Thyroid gland (tissue), 4 donors: ENCODE measurements at regions not wholly inside any gene's neighbourhood (a gene's known extent, or its start where the extent isn't known, plus 50 kb on each side); places are given as distances from the start of the nearest gene placed in this dataset.
A peak's percentile ranks its signal among the peaks of the same experiment; 100 is the strongest.

Source experiments
- DNase-seq, 2 donors: peaks; one replicate each; pipeline ENCODE4 v3.0.0-alpha.2; 2019
- H3K27ac ChIP-seq, 3 donors: fragments of 200-600 bp; sonication (generic); 1 replicate in 2 of 3; 2 replicates in 1 of 3; pipeline ENCODE4 v1.5.1; 2016 to 2019; ENCODE audit warnings: mild to moderate bottlenecking in 1 of 3, moderate library complexity in 1 of 3
- H3K27me3 ChIP-seq: fragments of 200-600 bp; sonication (generic); one replicate; pipeline ENCODE4 v1.5.1; 2019
- H3K36me3 ChIP-seq, 2 donors: fragments of 200-600 bp; sonication (generic); one replicate each; pipeline ENCODE4 v1.5.1; 2016 to 2019
- H3K4me1 ChIP-seq, 2 donors: fragments of 200-600 bp; sonication (generic); one replicate each; pipeline ENCODE4 v1.5.1; 2017 to 2019
- H3K4me3 ChIP-seq, 3 donors: fragments of 200-600 bp; sonication (generic); replicated peaks in 1 of 3; 1 replicate in 2 of 3; 2 replicates in 1 of 3; pipeline ENCODE4 v1.5.1; 2016; ENCODE audit warnings: mild to moderate bottlenecking in 1 of 3
- H3K9me3 ChIP-seq: fragments of 200-600 bp; sonication (generic); one replicate; pipeline ENCODE4 v1.5.1; 2017
- POLR2A ChIP-seq, 2 donors: fragments of 450-650 bp; IDR thresholded peaks; one replicate each; pipeline ENCODE4 v1.6.1; 2017; ENCODE audit warnings: antibody characterized with exemption in 2 of 2, mild to moderate bottlenecking in 2 of 2, moderate library complexity in 1 of 2
- WGBS, 2 donors: methylation state at CpG; one replicate each; pipeline ENCODE4 v1.1.5; 2017; 5-methylcytosine and 5-hydroxymethylcytosine counted together
- intact Hi-C: fragments of 100-400 bp; cut with DNase I; formaldehyde crosslinking; loops from one replicate; pipeline ENCODE4 v1.15.1; 2023
- TF ChIP-seq, protein P1 (sequence below), 6 experiments: fragments of 200-600 bp in 3 of 6; fragments of 450-650 bp in 3 of 6; sonication (generic) in 3 of 6; IDR thresholded peaks; one replicate each; pipeline ENCODE4 v1.5.1; 2016 to 2019; ENCODE audit warnings: antibody characterized with exemption in 6 of 6, mild to moderate bottlenecking in 2 of 6, inconsistent platforms in 1 of 6, moderate library complexity in 1 of 6

DNA sequence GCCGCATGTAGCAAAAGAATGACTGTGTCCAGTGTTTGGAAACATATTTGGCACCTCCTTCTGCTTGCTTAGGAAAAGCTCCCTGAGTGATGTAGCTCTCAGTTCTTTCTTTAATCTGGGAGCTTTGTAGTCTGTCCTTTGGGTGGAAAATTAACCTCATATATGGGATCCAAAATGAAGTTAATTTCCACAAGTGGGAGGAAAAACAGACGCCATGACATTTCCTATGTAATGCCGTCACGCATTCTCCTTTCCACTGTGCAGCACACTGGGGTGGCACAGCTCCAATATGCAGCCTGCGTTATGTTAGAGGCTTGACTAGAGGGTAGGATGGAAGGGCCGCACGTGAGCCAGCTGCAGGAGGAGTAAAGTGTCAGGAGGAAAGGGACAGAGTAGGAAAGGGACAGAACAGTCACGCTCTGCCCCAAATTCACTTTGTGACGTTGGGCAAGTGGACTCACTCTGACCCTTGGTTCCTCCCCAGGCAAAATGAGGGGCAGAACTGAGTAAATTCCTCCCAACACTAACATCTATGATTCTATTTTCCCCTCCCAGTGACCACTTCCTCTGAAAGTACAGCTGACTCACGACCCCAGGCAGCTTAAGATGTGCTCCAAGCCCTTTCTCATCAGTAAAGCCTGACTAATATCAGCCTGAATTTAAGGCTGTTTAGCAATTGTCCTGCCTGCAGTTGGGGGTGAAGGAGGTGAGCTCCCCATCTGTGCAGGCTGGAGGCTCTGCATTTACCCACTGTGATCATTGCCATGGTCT lies 176.5 kb upstream of the PFN2 start:
- Histone ChIP-seq H3K36me3 (no peaks in the 10 kb centered on the region), H3K9me3 (no peaks in the 10 kb centered on the region), H3K4me3 (no peak overlapping the region), H3K27ac (peak overlapping the region; percentile 87 to 92 (median 89)), H3K27me3 (no peaks in the 10 kb centered on the region), H3K4me1 (peaks cover 54 to 58% of the 10 kb centered on the region in 2 donors)
- intact Hi-C loops: no loop called here
- DNase-seq: peak; percentile 39 to 49
- peak in 1 of 2 donors; percentile 24 for TF ChIP-seq POLR2A (IDR thresholded peaks at IDR 0.05)
- TF ChIP-seq, protein P1, sequence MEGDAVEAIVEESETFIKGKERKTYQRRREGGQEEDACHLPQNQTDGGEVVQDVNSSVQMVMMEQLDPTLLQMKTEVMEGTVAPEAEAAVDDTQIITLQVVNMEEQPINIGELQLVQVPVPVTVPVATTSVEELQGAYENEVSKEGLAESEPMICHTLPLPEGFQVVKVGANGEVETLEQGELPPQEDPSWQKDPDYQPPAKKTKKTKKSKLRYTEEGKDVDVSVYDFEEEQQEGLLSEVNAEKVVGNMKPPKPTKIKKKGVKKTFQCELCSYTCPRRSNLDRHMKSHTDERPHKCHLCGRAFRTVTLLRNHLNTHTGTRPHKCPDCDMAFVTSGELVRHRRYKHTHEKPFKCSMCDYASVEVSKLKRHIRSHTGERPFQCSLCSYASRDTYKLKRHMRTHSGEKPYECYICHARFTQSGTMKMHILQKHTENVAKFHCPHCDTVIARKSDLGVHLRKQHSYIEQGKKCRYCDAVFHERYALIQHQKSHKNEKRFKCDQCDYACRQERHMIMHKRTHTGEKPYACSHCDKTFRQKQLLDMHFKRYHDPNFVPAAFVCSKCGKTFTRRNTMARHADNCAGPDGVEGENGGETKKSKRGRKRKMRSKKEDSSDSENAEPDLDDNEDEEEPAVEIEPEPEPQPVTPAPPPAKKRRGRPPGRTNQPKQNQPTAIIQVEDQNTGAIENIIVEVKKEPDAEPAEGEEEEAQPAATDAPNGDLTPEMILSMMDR (IDR thresholded peaks at IDR 0.05): no peak
- WGBS, 2 donors: 45 to 52% methylated on average over 10 of the region's 10 CpGs

DNA sequence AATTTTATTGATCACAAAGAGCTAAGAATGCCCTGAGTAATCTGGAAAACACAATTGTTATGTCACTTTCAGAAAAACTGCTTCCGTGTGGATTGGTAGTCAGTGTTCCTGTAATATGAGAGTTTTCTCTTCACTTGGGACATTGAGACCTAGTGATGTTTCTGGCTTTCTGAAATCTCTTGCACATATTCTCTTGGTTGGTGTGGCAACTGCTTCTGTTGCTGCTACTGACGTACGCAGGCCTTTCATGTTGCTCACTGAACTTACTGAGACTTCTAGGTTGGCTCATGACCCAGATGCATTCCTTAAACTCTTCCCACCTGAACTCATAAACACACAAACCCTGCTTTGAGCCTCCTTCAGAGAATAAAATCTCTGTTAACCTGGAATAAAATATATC lies 175.0 kb upstream of the PFN2 start:
- Histone ChIP-seq H3K27me3 (no peaks in the 10 kb centered on the region), H3K27ac (peak overlapping the region; percentile 87 to 92 (median 89)), H3K9me3 (no peaks in the 10 kb centered on the region), H3K4me1 (peaks cover 46 to 52% of the 10 kb centered on the region in 2 donors), H3K36me3 (no peaks in the 10 kb centered on the region), H3K4me3 (no peak overlapping the region)
- WGBS, 2 donors: 46 to 47% methylated on average over 3 of the region's 3 CpGs
- TF ChIP-seq POLR2A (IDR thresholded peaks at IDR 0.05): peak in 1 of 2 donors; percentile 27
- TF ChIP-seq, protein P1 (IDR thresholded peaks at IDR 0.05): no peak
- intact Hi-C loops: no loop called here
- DNase-seq: peak; percentile 67 to 76

DNA sequence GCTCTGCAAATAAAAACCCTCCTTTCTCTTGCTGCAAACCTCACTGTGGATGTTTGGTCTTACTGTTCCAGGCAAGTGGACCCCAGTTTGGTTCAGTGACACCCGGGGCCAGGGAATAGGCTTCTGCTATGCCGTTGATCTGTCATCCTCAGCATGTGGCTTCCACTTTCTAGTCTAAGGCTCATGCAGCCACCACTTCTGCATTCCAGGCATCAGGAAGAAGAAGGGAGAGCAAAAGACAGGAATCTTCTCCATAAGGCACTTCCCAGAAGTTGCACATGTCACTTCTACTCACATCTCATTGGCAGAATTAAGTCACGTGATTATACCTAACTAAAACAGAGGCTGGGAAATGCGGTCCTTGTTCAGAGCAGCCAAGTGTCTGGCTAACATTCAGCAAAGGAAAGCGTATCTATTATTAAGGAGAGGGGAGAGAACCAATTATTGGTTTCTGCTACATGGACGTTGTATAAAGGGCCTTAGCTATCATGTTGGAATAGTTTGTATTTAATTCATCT lies 173.6 kb upstream of the PFN2 start:
- WGBS, 2 donors: 90 to 91% methylated on average over 6 of the region's 6 CpGs

DNA sequence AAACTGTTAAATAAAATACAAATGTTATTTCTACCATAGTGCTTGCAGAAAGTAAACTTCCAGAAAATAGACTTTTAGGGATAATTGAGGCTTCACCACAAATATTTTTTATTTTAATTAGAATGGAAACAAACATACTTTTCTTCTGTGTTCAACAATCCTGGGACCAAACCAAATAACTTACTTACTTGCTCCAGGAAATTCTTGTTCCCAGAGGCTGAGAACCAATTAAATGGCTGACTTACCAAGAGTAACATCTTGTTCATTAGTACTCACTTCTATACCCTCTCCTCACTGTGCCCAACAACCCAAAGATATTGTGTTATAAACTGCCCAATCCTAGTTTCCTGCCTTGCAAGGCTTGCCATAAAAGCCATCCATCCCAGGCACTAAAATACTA lies 172.2 kb upstream of the PFN2 start:
- intact Hi-C loops: no loop called here
- no peak for DNase-seq
- Histone ChIP-seq H3K4me3 (no peak overlapping the region), H3K27me3 (no peaks in the 10 kb centered on the region), H3K27ac (no peak overlapping the region), H3K36me3 (no peaks in the 10 kb centered on the region), H3K4me1 (peaks cover 24 to 28% of the 10 kb centered on the region in 2 donors), H3K9me3 (no peaks in the 10 kb centered on the region)
- TF ChIP-seq, protein P1 (IDR thresholded peaks at IDR 0.05): no peak
- no peak for TF ChIP-seq POLR2A (IDR thresholded peaks at IDR 0.05)

More for the DNA sequence above, 173.6 kb upstream of the PFN2 start:
- Histone ChIP-seq H3K4me1 (peaks cover 38 to 41% of the 10 kb centered on the region in 2 donors), H3K27me3 (no peaks in the 10 kb centered on the region), H3K4me3 (no peak overlapping the region), H3K36me3 (no peaks in the 10 kb centered on the region), H3K27ac (peak overlapping the region in 1 of 3 donors; percentile 87), H3K9me3 (no peaks in the 10 kb centered on the region)
- intact Hi-C loops: no loop called here
- DNase-seq: no peak
- no peak for TF ChIP-seq POLR2A (IDR thresholded peaks at IDR 0.05)
- TF ChIP-seq, protein P1 (IDR thresholded peaks at IDR 0.05): no peak

DNA sequence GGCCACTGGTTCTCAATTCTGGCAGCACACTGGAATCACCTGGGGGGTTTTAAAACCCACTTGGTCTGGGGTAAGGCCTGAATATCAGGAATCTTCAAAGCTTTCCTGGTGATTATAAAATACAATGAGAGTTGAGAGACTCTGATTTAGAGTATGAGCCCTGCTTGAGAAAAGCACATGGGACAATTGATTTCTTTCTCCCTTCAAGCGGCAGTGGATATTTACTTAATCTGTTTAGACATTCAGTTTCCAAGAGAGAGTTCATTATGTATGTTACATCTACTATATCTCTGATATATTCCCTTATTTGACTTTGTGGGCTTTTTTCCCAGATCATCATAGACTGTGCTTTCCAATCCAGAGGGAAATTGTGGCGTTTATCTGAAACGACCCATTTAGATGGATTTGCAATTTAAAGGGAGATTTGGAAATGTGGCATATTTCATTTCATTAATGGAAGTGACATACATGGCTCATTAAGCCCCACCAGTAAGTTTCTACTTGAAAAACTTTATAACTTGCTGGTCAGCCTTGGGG lies 171.2 kb upstream of the PFN2 start:
- DNase-seq: no peak
- Histone ChIP-seq H3K4me3 (no peak overlapping the region), H3K9me3 (no peaks in the 10 kb centered on the region), H3K27me3 (no peaks in the 10 kb centered on the region), H3K27ac (no peak overlapping the region), H3K36me3 (no peaks in the 10 kb centered on the region), H3K4me1 (peaks cover 14 to 17% of the 10 kb centered on the region in 2 donors)
- WGBS, 2 donors: 80 to 90% methylated on average over 3 of the region's 3 CpGs
- intact Hi-C loops: no loop called here
- TF ChIP-seq, protein P1 (IDR thresholded peaks at IDR 0.05): no peak
- no peak for TF ChIP-seq POLR2A (IDR thresholded peaks at IDR 0.05)
